Superior temporal gyrus (tissue), 1 donor: ENCODE measurements at regions not wholly inside any gene's neighbourhood (a gene's known extent, or its start where the extent isn't known, plus 50 kb on each side); places are given as distances from the start of the nearest gene placed in this dataset.

Experiments
- DNase-seq: peaks from one replicate; pipeline ENCODE4 v3.0.0-alpha.2; 2016; ENCODE audit errors: extremely low spot score

- DNase-seq, result no peak
Measured at GRCh38 chr17:77266891-77267341, 126.1 kb downstream of the SEC14L1 start.

- no peak for DNase-seq
Measured at GRCh38 chr17:77269696-77270681, 129.2 kb downstream of the SEC14L1 start.

GRCh38 chr17:77271411-77271810 lies 130.6 kb downstream of the SEC14L1 start:
- DNase-seq, result no peak

- no peak for DNase-seq
Measured at GRCh38 chr17:77273397-77274085, 132.8 kb downstream of the SEC14L1 start.

- no peak for DNase-seq
Measured at GRCh38 chr17:77274096-77274845, 133.5 kb downstream of the SEC14L1 start.

- no peak for DNase-seq
Measured at GRCh38 chr17:77279448-77280303, 138.9 kb downstream of the SEC14L1 start.

GRCh38 chr17:77280304-77281121 lies 139.7 kb downstream of the SEC14L1 start:
- DNase-seq, result no peak

- DNase-seq, result no peak
Measured at GRCh38 chr17:77281122-77281903, 140.5 kb downstream of the SEC14L1 start.

- no peak for DNase-seq
Measured at GRCh38 chr17:77281904-77282367, 141.2 kb downstream of the SEC14L1 start.

GRCh38 chr17:77282524-77283515 lies 142.1 kb downstream of the SEC14L1 start:
- no peak for DNase-seq

GRCh38 chr17:77284023-77284617 lies 143.4 kb downstream of the SEC14L1 start:
- DNase-seq, result no peak

- DNase-seq, result no peak
Measured at GRCh38 chr17:77285594-77286390, 145.0 kb downstream of the SEC14L1 start.

- DNase-seq, result no peak
Measured at GRCh38 chr17:77286391-77286640, 145.5 kb downstream of the SEC14L1 start.

GRCh38 chr17:77286641-77287431 lies 146.1 kb downstream of the SEC14L1 start:
- DNase-seq, result no peak

GRCh38 chr17:77287432-77288068 lies 146.8 kb downstream of the SEC14L1 start:
- DNase-seq, result no peak
